Esophagus squamous epithelium (tissue), 4 donors: ENCODE measurements at regions not wholly inside any gene's neighbourhood (a gene's known extent, or its start where the extent isn't known, plus 50 kb on each side); places are given as distances from the start of the nearest gene placed in this dataset.

ENCODE experiments used
- CTCF ChIP-seq, 6 experiments: fragments of 450-650 bp in 4 of 6; fragments of 200-600 bp in 2 of 6; sonication (generic) in 2 of 6; IDR thresholded peaks; one replicate each; pipeline ENCODE4 v1.5.1; 2016 to 2019; ENCODE audit warnings: antibody characterized with exemption in 6 of 6, mild to moderate bottlenecking in 4 of 6, moderate library complexity in 4 of 6
- POLR2A ChIP-seq, 4 donors: fragments of 450-650 bp; IDR thresholded peaks; one replicate each; pipeline ENCODE4 v1.6.1; 2017; ENCODE audit warnings: antibody characterized with exemption in 4 of 4, mild to moderate bottlenecking in 4 of 4, moderate library complexity in 3 of 4

- no peak for TF ChIP-seq POLR2A (IDR thresholded peaks at IDR 0.05)
- TF ChIP-seq CTCF (IDR thresholded peaks at IDR 0.05), result no peak
Observed at GRCh38 chr3:56928379-56929068, 126.8 kb upstream of the ARHGEF3 start.
